ENCODE measurements at regions not wholly inside any gene's neighbourhood (a gene's known extent, or its start where the extent isn't known, plus 50 kb on each side); places are given as distances from the start of the nearest gene placed in this dataset.

- no peak overlapping the region for H3K4me2 ChIP-seq (ENCODE audit: low read length)
- no peak overlapping the region for H3K9ac ChIP-seq (ENCODE audit: low read length)
- DNase-seq (no peak), ATAC-seq (no peak)
- no peaks in the 10 kb centered on the region for H4K20me1 ChIP-seq (ENCODE audit: low read length)
- peaks cover 28% of the 10 kb centered on the region for H3K4me1 ChIP-seq (ENCODE audit: insufficient read depth, low read length)
- H3K4me3 ChIP-seq (ENCODE audit: low read length): no peak overlapping the region
- no peaks in the 10 kb centered on the region for H3K36me3 ChIP-seq (ENCODE audit: low read depth, low read length)
- no peaks in the 10 kb centered on the region for H3K79me2 ChIP-seq (ENCODE audit: low read length)
- H3F3A ChIP-seq (ENCODE audit: low read length, unreplicated experiment): no peaks in the 10 kb centered on the region
- no TSS peak for BruUV-seq (replicated peaks)
- no peak overlapping the region for H3K27ac ChIP-seq (ENCODE audit: low read length)
- no peaks in the 10 kb centered on the region for H3K9me2 ChIP-seq (replicated peaks; ENCODE audit: low read length)
- no peaks in the 10 kb centered on the region for H3K9me3 ChIP-seq (ENCODE audit: low read length)
- intact Hi-C loops (cut with micrococcal nuclease): no loop called here
- no peaks in the 10 kb centered on the region for H3K27me3 ChIP-seq (ENCODE audit: low read length)
- ChIA-PET CTCF (no interaction called here), POLR2A (ENCODE audit: unreplicated experiment) (no interaction called here)
- no peak overlapping the region for H2AFZ ChIP-seq (ENCODE audit: low read length)
- no peak for TF ChIP-seq EZH2 (IDR thresholded peaks at IDR 0.05; ENCODE audit: low read length, unreplicated experiment)
- no peak for TF ChIP-seq EZH2phosphoT487 (IDR thresholded peaks at IDR 0.05; ENCODE audit: borderline replicate concordance, low read length)
- TF ChIP-seq CTCF (conservative IDR thresholded peaks at IDR 0.05; ENCODE audit: low read depth, low read length): no peak
Measured at GRCh38 chr12:92365836-92366235, 220.2 kb upstream of the BTG1 start.

- H3K9me3 ChIP-seq (ENCODE audit: low read length): no peaks in the 10 kb centered on the region
- H3K9ac ChIP-seq (ENCODE audit: low read length): no peak overlapping the region
- no peaks in the 10 kb centered on the region for H3F3A ChIP-seq (ENCODE audit: low read length, unreplicated experiment)
- no peaks in the 10 kb centered on the region for H3K79me2 ChIP-seq (ENCODE audit: low read length)
- H2AFZ ChIP-seq (ENCODE audit: low read length): no peak overlapping the region
- no peaks in the 10 kb centered on the region for H3K9me2 ChIP-seq (replicated peaks; ENCODE audit: low read length)
- peaks cover 25% of the 10 kb centered on the region for H3K4me1 ChIP-seq (ENCODE audit: insufficient read depth, low read length)
- ChIA-PET POLR2A (ENCODE audit: unreplicated experiment) (no interaction called here), CTCF (no interaction called here)
- no peaks in the 10 kb centered on the region for H3K27me3 ChIP-seq (ENCODE audit: low read length)
- DNase-seq (no peak), ATAC-seq (no peak)
- TF ChIP-seq EZH2 (IDR thresholded peaks at IDR 0.05; ENCODE audit: low read length, unreplicated experiment): no peak
- H3K36me3 ChIP-seq (ENCODE audit: low read depth, low read length): no peaks in the 10 kb centered on the region
- no peak overlapping the region for H3K4me2 ChIP-seq (ENCODE audit: low read length)
- H4K20me1 ChIP-seq (ENCODE audit: low read length): no peaks in the 10 kb centered on the region
- intact Hi-C loops (cut with micrococcal nuclease): no loop called here
- H3K27ac ChIP-seq (ENCODE audit: low read length): no peak overlapping the region
- BruUV-seq (replicated peaks): no TSS peak
- H3K4me3 ChIP-seq (ENCODE audit: low read length): no peak overlapping the region
Measured at GRCh38 chr12:92365333-92365732, 219.7 kb upstream of the BTG1 start.

DNA sequence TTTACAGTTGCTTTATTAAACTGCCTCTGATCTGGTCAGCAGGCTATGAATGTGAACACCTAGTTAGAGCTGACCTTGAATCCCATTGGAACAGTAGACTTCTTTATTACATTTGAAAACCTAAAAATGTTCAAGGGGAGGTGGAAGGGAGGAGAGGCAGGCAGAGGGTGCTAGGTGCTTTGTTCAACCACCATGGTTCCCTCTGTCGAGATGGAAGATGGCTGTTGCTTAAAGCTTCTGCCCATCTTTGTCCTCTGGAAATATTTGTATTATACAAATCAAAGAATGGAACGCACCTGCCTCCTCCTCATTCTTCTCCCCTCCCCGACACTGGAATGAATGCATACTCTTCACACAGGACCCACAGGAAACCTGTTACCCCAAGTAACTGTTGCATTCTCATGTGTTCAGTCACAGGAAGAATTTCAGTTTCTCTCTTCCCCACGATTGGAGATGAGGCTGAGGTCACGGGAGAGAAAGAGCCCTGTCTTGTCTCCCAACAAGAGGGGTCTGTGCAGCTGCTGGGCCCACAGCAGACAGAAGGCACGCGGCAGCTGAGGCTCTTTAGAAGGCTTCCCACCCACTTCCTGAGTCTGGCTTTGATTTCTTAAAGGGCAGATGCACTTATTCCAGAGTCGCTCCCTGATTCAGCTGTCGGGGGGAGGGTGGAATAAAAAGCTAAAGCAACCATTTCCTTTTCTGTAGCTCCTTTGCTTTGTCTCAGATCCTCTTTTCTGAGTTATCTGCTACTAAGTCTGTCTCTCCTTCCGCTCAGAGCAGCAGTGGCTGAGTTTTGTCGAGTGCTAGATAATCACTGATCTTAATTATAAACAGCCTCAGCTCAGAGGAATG lies 217.9 kb upstream of the BTG1 start:
- intact Hi-C loops (cut with micrococcal nuclease): no loop called here
- Histone ChIP-seq H2AFZ (ENCODE audit: low read length) (no peak overlapping the region), H4K20me1 (ENCODE audit: low read length) (no peaks in the 10 kb centered on the region), H3F3A (ENCODE audit: low read length, unreplicated experiment) (no peaks in the 10 kb centered on the region), H3K9ac (ENCODE audit: low read length) (no peak overlapping the region), H3K9me3 (ENCODE audit: low read length) (no peaks in the 10 kb centered on the region), H3K4me2 (ENCODE audit: low read length) (no peak overlapping the region), H3K4me3 (ENCODE audit: low read length) (no peak overlapping the region), H3K9me2 (replicated peaks; ENCODE audit: low read length) (no peaks in the 10 kb centered on the region), H3K4me1 (ENCODE audit: insufficient read depth, low read length) (peaks cover 6% of the 10 kb centered on the region), H3K79me2 (ENCODE audit: low read length) (no peaks in the 10 kb centered on the region), H3K36me3 (ENCODE audit: low read depth, low read length) (no peaks in the 10 kb centered on the region), H3K27me3 (ENCODE audit: low read length) (no peaks in the 10 kb centered on the region), H3K27ac (ENCODE audit: low read length) (no peak overlapping the region)
- TF ChIP-seq EZH2 (IDR thresholded peaks at IDR 0.05; ENCODE audit: low read length, unreplicated experiment): no peak
- no peak for TF ChIP-seq CTCF (conservative IDR thresholded peaks at IDR 0.05; ENCODE audit: low read depth, low read length)
- TF ChIP-seq EZH2phosphoT487 (IDR thresholded peaks at IDR 0.05; ENCODE audit: borderline replicate concordance, low read length): no peak
- ChIA-PET CTCF (no interaction called here), POLR2A (ENCODE audit: unreplicated experiment) (no interaction called here)
- no peak for ATAC-seq
- DNase-seq: no peak
- no TSS peak for BruUV-seq (replicated peaks)
